IMR-90 (cell line): ENCODE measurements at regions not wholly inside any gene's neighbourhood (a gene's known extent, or its start where the extent isn't known, plus 50 kb on each side); places are given as distances from the start of the nearest gene placed in this dataset.

Experiments used
- ATAC-seq: fragments of 200-7000 bp; cut with Tn5 transposase; 2 replicates; pipeline ENCODE4 v1.9.1; 2020; ENCODE audit warnings: low read depth, mild to moderate bottlenecking, moderate library complexity
- BruUV-seq: library from RNA; stranded (reverse); fragments of 400-500 nt; replicated peaks from 2 replicates; lab custom pipeline; 2021; lab: Mats Ljungman, UMichigan
- CTCF ChIA-PET: fragments of 300-600 bp; formaldehyde crosslinking; extraction: SDS; loops from one replicate; lab custom pipeline; 2021; ENCODE audit warnings: antibody characterized with exemption; lab: Yijun Ruan, JAX
- POLR2A ChIA-PET: fragments of 300-600 bp; sonication (Branson Sonifier 250); formaldehyde crosslinking; loops from one replicate; lab custom pipeline; 2022; ENCODE audit warnings: antibody characterized with exemption; ENCODE audit not compliant: unreplicated experiment; lab: Charles Lee
- DNase-seq: peaks from one replicate; pipeline ENCODE4 v3.0.0; 2013
- H2AFZ ChIP-seq: replicated peaks from 2 replicates; pipeline ENCODE3; 2013; ENCODE audit warnings: low read length, mild to moderate bottlenecking; ENCODE audit not compliant: poor library complexity
- H2AK5ac ChIP-seq: 2 replicates; pipeline ENCODE4 v1.6.1; 2013; ENCODE audit warnings: low read depth, low read length, inconsistent platforms
- H2AK9ac ChIP-seq: replicated peaks from 2 replicates; pipeline ENCODE3; 2013; ENCODE audit warnings: mild to moderate bottlenecking, low read depth, low read length, moderate library complexity; ENCODE audit not compliant: poor library complexity
- H2BK120ac ChIP-seq: 2 replicates; pipeline ENCODE4 v1.6.1; 2013; ENCODE audit warnings: low read depth, low read length, inconsistent platforms
- H2BK15ac ChIP-seq: 3 replicates; pipeline ENCODE4 v1.6.1; 2013; ENCODE audit warnings: low read depth, low read length, inconsistent platforms
- H2BK20ac ChIP-seq: 2 replicates; pipeline ENCODE4 v1.6.1; 2013; ENCODE audit warnings: low read depth, mild to moderate bottlenecking, inconsistent platforms, low read length, moderate library complexity
- H2BK5ac ChIP-seq: 2 replicates; pipeline ENCODE4 v1.6.1; 2013; ENCODE audit warnings: mild to moderate bottlenecking, low read depth, low read length, inconsistent platforms; ENCODE audit not compliant: poor library complexity, severe bottlenecking
- H3K14ac ChIP-seq: replicated peaks from 2 replicates; pipeline ENCODE4 v1.6.1; 2013; ENCODE audit warnings: low read depth, low read length, inconsistent platforms
- H3K18ac ChIP-seq: 2 replicates; pipeline ENCODE4 v1.6.1; 2013; ENCODE audit warnings: low read depth, low read length, control low read depth
- H3K23ac ChIP-seq: 2 replicates; pipeline ENCODE4 v1.6.1; 2013; ENCODE audit warnings: low read depth, low read length, inconsistent platforms
- H3K27ac ChIP-seq: 2 replicates; pipeline ENCODE4 v1.5.1; 2013; ENCODE audit warnings: mild to moderate bottlenecking, control low read depth, low read length; ENCODE audit not compliant: insufficient read depth
- H3K27me3 ChIP-seq: 2 replicates; pipeline ENCODE4 v1.6.1; 2013; ENCODE audit warnings: low read length; ENCODE audit not compliant: control insufficient read depth, insufficient read depth
- H3K36me3 ChIP-seq: 2 replicates; pipeline ENCODE4 v1.6.1; 2013; ENCODE audit warnings: low read length, mixed read lengths; ENCODE audit not compliant: control insufficient read depth, insufficient read depth
- H3K4ac ChIP-seq: 2 replicates; pipeline ENCODE4 v1.6.1; 2013; ENCODE audit warnings: low read depth, low read length, inconsistent platforms
- H3K4me1 ChIP-seq: 2 replicates; pipeline ENCODE4 v1.6.1; 2013; ENCODE audit warnings: low read length, mixed read lengths; ENCODE audit not compliant: control insufficient read depth, insufficient read depth
- H3K4me2 ChIP-seq: 2 replicates; pipeline ENCODE4 v1.6.1; 2013; ENCODE audit warnings: low read depth, mild to moderate bottlenecking, control low read depth, low read length, moderate library complexity
- H3K4me3 ChIP-seq: 2 replicates; pipeline ENCODE4 v1.5.1; 2013; ENCODE audit warnings: low read depth, mild to moderate bottlenecking, control low read depth, low read length, moderate library complexity; ENCODE audit not compliant: insufficient read depth
- H3K56ac ChIP-seq: 2 replicates; pipeline ENCODE4 v1.6.1; 2013; ENCODE audit warnings: low read length, inconsistent platforms; ENCODE audit not compliant: insufficient read depth; ENCODE audit errors: extremely low read depth
- H3K79me1 ChIP-seq, 2 experiments: 2 replicates each; pipeline ENCODE4 v1.6.1; 2013; ENCODE audit warnings: low read length in 2 of 2, inconsistent platforms in 1 of 2, low read depth in 1 of 2
- H3K9ac ChIP-seq: 2 replicates; pipeline ENCODE4 v1.6.1; 2013; ENCODE audit warnings: low read depth, low read length, control low read depth
- H3K9me1 ChIP-seq: 2 replicates; pipeline ENCODE4 v1.6.1; 2013; ENCODE audit warnings: low read length, inconsistent platforms; ENCODE audit not compliant: insufficient read depth
- H3K9me3 ChIP-seq: 2 replicates; pipeline ENCODE4 v1.6.1; 2013; ENCODE audit warnings: low read length; ENCODE audit not compliant: control insufficient read depth, insufficient read depth
- H4K20me1 ChIP-seq: 2 replicates; pipeline ENCODE4 v1.6.1; 2013; ENCODE audit warnings: low read length, inconsistent platforms; ENCODE audit not compliant: insufficient read depth
- H4K5ac ChIP-seq: 2 replicates; pipeline ENCODE4 v1.6.1; 2013; ENCODE audit warnings: mild to moderate bottlenecking, low read depth, low read length, control low read depth
- H4K8ac ChIP-seq, 2 experiments: 2 replicates each; pipeline ENCODE4 v1.6.1; 2013; ENCODE audit warnings: low read depth in 2 of 2, low read length in 2 of 2, control low read depth in 1 of 2, inconsistent platforms in 1 of 2
- H4K91ac ChIP-seq: 2 replicates; pipeline ENCODE4 v1.6.1; 2013; ENCODE audit warnings: low read depth, low read length, inconsistent platforms; ENCODE audit not compliant: insufficient read depth
- BHLHE40 ChIP-seq: fragments of 150-350 bp; IDR thresholded peaks from 2 replicates; pipeline ENCODE4 v1.6.1; 2016; ENCODE audit warnings: mild to moderate bottlenecking, low read depth, low read length
- CEBPB ChIP-seq: IDR thresholded peaks from 2 replicates; pipeline ENCODE4 v1.6.1; 2012; ENCODE audit warnings: low read depth, low read length, improper control_type of control experiment
- CHD1 ChIP-seq: IDR thresholded peaks from 2 replicates; pipeline ENCODE4 v1.6.1; 2012; ENCODE audit warnings: low read depth, low read length, improper control_type of control experiment
- CTCF ChIP-seq: conservative IDR thresholded peaks from 2 replicates; pipeline ENCODE4 v1.5.1; 2012; ENCODE audit warnings: mild to moderate bottlenecking, low read depth, low read length, improper control_type of control experiment
- MAFK ChIP-seq: IDR thresholded peaks from 2 replicates; pipeline ENCODE4 v1.6.1; 2012; ENCODE audit warnings: low read depth, low read length, improper control_type of control experiment
- RCOR1 ChIP-seq: IDR thresholded peaks from 2 replicates; pipeline ENCODE4 v1.6.1; 2012; ENCODE audit warnings: mild to moderate bottlenecking, low read length, improper control_type of control experiment; ENCODE audit not compliant: insufficient replicate concordance
- RFX5 ChIP-seq: IDR thresholded peaks from 2 replicates; pipeline ENCODE4 v1.8.0; 2012; ENCODE audit warnings: low read depth, mild to moderate bottlenecking, low read length, moderate library complexity
- SMC3 ChIP-seq: fragments of 150-350 bp; IDR thresholded peaks from 2 replicates; pipeline ENCODE4 v1.6.1; 2016; ENCODE audit warnings: low read depth, mild to moderate bottlenecking, antibody characterized with exemption, low read length, moderate library complexity
- WGBS, 2 experiments: methylation state at CpG; one replicate each; pipeline versions ENCODE4 v1.1.5 to v1.1.7; 2013; ENCODE audit warnings: missing lambda C conversion rate in 2 of 2; ENCODE audit not compliant: insufficient read length in 1 of 2; ENCODE audit errors: extremely low coverage in 2 of 2; 5-methylcytosine and 5-hydroxymethylcytosine counted together
- dilution Hi-C: fragments of 300-500 bp; cut with HindIII; formaldehyde crosslinking; loops from one replicate; pipeline ENCODE4 v1.14.3; 2018; ENCODE audit warnings: low sequenced_read_pairs; ENCODE audit not compliant: unreplicated experiment
- in situ Hi-C: fragments of 300-500 bp; cut with MboI; formaldehyde crosslinking; loops from 3 replicates; pipeline ENCODE4 v1.14.3; 2019; ENCODE audit warnings: low sequenced_read_pairs, inconsistent platforms, mixed read lengths
- intact Hi-C: fragments of 100-400 bp; cut with micrococcal nuclease; formaldehyde crosslinking; loops from 2 replicates; pipeline ENCODE4 v1.10.0; 2022
- TF ChIP-seq, protein P1 (sequence below): fragments of 150-350 bp; IDR thresholded peaks from 2 replicates; pipeline ENCODE4 v1.6.1; 2017; ENCODE audit warnings: mild to moderate bottlenecking, antibody characterized with exemption, low read length, low read depth

GRCh38 chr2:121004359-121004758 lies 268.7 kb downstream of the GLI2 start:
- in situ Hi-C loops, result no loop called here

More at GRCh38 chr2:121004359-121004758, 268.7 kb downstream of the GLI2 start:
- Histone ChIP-seq H3K79me1 (no peaks in the 10 kb centered on the region), H4K91ac (no peak overlapping the region), H3K9ac (no peak overlapping the region), H3K4me2 (no peak overlapping the region), H2BK15ac (no peak overlapping the region), H3K4ac (no peak overlapping the region), H3K56ac (no peak overlapping the region), H3K27me3 (peaks cover 27% of the 10 kb centered on the region), H3K27ac (no peak overlapping the region), H2AK5ac (no peak overlapping the region), H3K36me3 (no peaks in the 10 kb centered on the region), H3K9me3 (peaks cover 6% of the 10 kb centered on the region; the same call in 1 of the 2 replicates), H4K20me1 (no peaks in the 10 kb centered on the region), H2BK120ac (no peak overlapping the region), H3K14ac (no peak overlapping the region), H2AFZ (no peak overlapping the region), H2AK9ac (no peak overlapping the region), H2BK5ac (no peak overlapping the region), H2BK20ac (no peak overlapping the region), H4K5ac (no peak overlapping the region), H3K4me1 (no peaks in the 10 kb centered on the region), H3K23ac (no peak overlapping the region), H3K4me3 (no peak overlapping the region), H3K18ac (no peak overlapping the region), H4K8ac (no peak overlapping the region), H3K9me1 (0 out of 2 replicates have a peak, but pooled peaks cover 3% of the 10 kb centered on the region)
- WGBS, 2 experiments, result 76% methylated on average over 3 of the region's 5 CpGs; no CpG with 5 or more reads in 1 of the 2 experiments
- ChIA-PET POLR2A (no interaction called here), CTCF (no interaction called here)
- TF ChIP-seq BHLHE40, result no peak
- no peak for TF ChIP-seq RFX5
- TF ChIP-seq SMC3, result no peak
- TF ChIP-seq RCOR1, result no peak
- TF ChIP-seq MAFK, result no peak
- no peak for TF ChIP-seq CHD1
- no peak for TF ChIP-seq CEBPB
- no peak for TF ChIP-seq CTCF
- TF ChIP-seq, protein P1, sequence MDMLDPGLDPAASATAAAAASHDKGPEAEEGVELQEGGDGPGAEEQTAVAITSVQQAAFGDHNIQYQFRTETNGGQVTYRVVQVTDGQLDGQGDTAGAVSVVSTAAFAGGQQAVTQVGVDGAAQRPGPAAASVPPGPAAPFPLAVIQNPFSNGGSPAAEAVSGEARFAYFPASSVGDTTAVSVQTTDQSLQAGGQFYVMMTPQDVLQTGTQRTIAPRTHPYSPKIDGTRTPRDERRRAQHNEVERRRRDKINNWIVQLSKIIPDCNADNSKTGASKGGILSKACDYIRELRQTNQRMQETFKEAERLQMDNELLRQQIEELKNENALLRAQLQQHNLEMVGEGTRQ, result no peak
- intact Hi-C loops, result no loop called here
- ATAC-seq (no peak), DNase-seq (no peak)
- no TSS peak for BruUV-seq
- dilution Hi-C loops, result no loop called here
